RKO (cell line): ENCODE measurements at regions not wholly inside any gene's neighbourhood (a gene's known extent, or its start where the extent isn't known, plus 50 kb on each side); places are given as distances from the start of the nearest gene placed in this dataset.

Experiments used
- DNase-seq: peaks from one replicate; pipeline ENCODE4 v3.0.0-alpha.2; 2016; ENCODE audit warnings: low spot score

DNA sequence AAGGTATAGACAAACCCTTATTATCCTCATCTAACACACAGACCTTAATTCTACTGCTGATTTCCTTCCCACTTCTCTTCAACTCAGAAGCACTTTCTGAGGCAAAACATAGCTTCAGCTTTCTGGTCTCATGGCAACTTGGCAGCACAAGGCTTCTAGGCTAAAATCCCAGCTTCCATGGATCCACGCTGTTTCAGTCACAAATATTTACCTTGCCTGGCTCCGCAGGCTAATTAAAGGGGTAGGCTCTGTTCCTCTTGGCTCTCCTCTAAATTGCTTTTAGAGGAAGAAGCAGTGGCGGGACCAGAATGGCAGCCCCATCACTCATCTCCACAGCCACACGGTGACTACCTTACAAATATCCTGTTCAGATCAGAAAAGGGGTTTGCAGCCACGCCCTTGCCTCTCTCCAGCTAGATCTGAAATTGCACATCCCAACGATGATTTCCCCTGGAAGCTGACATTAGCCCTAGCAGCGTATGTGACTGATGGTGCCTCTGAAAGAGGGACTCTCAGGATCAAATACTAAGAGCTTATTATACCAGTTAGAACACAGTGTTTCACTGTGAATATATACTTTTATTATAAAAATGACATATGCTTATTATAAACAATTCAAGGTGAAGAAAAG lies 221.5 kb upstream of the NUDT4 start:
- no peak for DNase-seq

DNA sequence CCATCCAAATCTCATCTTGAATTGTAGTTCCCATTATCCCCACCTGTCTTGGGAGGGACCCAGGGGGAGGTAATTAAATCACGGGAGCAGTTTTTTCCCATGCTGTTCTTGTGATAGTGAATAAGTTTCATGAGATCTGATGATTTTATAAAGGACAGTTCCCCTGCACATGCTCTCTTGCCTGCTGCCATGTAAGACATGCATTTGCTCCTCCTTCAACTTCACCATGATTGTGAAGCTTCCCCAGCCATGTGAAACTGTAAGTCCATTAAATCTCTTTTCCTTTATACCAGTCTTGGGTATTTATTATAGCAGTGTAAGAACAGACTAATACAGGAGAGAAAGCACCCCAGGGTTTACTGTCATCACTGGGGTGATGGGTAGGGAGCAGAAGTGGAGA lies 220.4 kb upstream of the NUDT4 start:
- DNase-seq: no peak

DNA sequence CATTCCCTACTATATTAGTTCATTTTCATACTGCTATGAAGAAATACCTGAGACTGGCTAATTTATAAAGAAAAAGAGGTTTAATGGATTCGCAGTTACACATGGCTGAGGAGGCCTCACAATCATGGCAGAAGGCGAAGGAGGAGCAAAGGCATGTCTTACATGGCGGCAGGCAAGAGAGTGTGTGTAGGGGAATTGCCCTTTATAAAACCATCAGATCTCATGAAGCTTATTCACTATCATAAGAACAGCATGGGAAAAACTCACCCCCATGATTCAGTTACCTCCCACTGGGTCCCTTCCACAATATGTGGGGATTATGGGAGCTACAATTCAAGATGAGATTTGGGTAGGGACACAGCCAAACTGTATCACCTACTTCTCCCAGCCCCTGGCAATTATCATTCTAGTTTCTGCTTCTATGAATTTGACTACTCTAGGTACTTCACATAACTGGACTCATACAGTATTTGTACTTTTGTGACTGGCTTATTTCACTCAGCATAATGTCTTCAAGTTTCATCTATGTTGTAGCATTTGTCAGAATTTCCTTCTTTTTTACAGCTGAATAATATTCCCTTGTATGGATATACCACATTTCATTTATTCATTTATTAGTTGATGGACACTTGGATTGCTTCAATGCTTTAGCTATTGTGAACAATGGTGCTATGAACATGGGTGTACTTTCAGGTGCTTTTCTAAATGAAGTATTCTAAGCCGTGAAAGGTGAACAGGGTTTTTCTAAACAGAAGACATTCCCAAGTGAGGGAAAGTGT lies 219.5 kb upstream of the NUDT4 start:
- no peak for DNase-seq

GRCh38 chr12:93163260-93164036 lies 214.3 kb upstream of the NUDT4 start:
- DNase-seq: peak; percentile 28

DNA sequence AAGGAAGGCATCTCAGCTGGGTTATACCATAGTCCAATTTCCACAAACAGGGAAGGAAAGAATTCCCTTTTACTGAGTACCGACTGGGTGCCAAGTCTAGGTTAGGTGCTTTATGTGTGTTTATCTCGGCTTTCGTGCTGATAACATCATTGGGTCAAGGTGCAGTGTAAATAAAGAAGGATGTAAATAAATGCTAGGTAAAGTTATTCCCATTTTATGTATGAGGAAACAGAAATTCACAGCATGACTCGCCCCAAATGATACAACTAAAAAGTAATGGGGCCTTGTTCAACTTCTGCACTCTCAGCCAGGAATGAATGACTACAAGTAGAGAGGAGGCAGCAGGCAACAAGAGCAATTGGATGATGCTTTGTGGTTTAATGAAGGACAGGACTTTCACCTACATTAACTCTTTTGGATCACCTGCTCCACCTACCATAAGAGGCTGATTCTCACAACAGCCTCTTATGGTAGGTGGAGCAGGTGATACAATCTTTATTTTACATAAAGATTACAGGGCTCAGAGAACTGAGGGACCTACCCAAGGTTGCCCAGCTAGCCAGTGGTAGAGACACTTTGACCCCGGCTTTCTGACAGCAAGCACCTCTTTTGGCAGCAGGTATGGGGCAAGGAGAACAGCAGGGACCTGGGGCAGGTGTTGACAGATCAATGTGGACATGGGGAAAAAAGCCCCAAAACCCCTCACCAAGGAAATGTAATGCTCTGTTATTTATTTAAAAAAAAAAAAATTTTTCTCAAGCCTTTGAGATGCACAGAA lies 213.4 kb upstream of the NUDT4 start:
- no peak for DNase-seq

GRCh38 chr12:93165384-93165932 lies 212.3 kb upstream of the NUDT4 start:
- DNase-seq: no peak

GRCh38 chr12:93166541-93167307 lies 211.0 kb upstream of the NUDT4 start:
- DNase-seq: no peak

GRCh38 chr12:93167331-93167730 lies 210.4 kb upstream of the NUDT4 start:
- no peak for DNase-seq

DNA sequence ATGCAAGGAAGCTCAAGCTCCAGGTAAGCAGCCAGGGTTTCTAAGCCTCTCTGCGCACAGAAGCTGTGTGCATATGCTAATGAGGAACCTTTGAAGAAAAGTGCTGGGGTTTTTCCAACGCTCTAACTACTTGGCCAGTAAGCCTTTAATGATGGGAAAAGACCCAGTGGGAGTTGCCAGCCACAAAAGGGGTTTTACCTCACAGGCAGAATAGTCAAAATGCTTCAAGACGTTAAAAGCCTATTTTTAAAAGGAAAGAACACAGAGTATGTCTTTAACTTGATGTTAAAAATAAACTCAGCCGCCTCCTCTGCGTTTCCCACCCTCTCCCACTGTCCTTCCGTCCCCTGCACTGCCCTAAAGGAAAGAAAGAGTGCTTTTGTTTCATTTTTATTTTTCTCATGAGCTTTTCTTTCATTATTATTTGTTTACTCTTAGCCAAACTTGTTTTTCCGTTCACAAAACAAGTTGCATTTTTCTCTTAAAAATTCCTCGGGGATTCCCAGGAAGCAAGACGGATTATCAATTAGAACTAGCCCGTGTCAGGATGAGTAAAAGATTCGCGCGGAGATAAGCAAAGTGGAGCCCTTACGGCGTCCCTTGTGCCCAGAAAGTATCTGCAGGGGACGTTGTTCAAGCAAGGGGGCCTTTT lies 209.8 kb upstream of the NUDT4 start:
- DNase-seq: no peak

DNA sequence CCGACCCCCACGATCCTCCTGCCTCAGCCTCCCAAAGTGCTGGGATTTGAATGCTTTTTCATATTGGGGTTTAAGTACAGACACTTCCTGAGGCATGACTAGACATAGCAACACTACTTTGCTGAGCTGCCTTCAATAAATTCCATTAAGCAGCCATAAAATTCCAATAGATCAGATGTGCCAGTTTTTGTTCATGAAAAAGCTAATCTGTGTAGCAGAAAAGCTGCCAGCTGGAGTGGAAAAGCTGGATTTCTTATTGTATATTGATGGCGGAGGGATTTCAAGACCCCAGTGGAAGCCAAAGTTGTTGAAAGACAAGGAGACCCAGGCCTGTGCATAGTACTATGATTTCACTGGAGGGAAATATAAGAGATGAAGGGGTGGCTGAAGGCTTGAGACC lies 209.0 kb upstream of the NUDT4 start:
- DNase-seq: no peak

DNA sequence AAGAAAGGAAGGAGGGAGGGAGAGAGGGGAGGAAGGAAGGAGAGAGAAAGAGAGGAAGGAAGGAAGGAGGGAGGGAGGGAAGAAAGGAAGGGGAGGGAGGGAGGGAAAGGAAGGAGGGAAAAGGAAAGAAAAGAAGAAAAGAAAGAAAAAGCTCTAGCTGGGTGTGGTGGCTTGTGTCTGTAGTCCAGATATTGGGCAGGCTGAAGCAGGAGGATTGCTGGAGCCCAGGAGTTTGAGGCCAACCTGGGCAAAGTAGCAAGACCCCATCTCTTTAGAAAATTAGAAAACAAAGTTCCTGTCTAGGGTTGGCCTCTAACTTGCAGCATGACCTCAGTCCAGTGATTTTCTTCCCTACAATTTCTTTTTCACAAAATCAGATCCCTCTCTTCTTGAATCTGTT lies 208.2 kb upstream of the NUDT4 start:
- no peak for DNase-seq

DNA sequence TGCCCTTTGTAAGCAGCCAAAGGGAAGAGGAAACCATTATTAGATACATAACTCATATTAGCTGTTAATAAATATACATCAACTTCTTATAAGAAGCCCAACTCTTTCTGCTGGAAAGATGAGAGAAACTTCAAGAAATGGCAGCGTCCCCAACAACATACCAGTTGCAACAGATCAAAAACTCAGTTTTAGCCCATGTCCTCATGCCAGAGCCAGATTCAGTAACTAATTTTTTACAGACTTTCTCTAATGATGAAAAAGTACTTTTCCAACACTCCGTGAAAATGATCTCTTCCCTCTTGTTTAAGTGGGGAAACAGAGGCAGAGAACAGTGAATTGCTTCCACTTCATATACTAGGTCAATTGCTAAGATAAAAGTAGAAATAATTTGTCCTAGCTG lies 206.8 kb upstream of the NUDT4 start:
- no peak for DNase-seq

GRCh38 chr12:93173178-93173957 lies 204.4 kb upstream of the NUDT4 start:
- no peak for DNase-seq

- no peak for DNase-seq
Observed at GRCh38 chr12:93174048-93174447, 203.7 kb upstream of the NUDT4 start.

DNA sequence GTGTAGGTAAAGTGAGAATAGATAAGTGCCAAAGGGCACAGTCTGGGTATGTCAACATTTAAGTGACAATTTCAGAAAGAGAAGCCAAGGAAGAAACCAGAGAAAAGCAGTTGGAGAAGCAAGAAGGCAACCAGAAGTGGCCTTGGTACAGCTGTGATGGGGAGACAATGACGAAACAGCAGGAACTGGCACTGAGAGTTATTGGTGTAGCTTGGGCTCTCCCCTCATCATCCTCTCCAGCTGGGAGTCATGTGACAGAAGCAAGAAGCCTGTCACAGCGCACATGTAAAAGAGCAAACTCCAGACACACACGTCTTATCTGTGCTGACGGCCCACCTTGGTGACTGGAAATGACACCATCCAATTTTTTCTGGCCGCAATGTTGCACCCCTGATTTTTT lies 203.3 kb upstream of the NUDT4 start:
- no peak for DNase-seq

DNA sequence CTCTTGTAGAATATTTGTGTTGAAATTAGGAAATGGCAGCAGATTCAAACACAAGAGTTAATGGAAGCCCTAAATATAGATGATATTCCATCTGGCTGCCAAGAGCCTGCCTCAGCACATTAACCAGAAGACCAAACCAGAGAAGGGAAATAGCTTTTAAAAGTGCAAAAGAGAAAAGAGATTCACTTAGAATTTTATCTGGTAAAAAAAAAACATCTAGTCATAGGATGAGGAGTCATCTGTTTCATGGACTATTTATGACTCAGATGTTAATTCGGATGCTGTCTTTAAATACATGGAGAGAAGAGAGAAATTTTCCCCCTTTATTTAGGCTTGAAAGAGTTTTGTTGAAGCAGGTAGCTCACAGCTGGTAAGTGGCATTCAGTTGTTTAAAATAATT lies 201.6 kb upstream of the NUDT4 start:
- DNase-seq: peak; percentile 8

- DNase-seq: no peak
Observed at GRCh38 chr12:93176610-93177126, 201.1 kb upstream of the NUDT4 start.

DNA sequence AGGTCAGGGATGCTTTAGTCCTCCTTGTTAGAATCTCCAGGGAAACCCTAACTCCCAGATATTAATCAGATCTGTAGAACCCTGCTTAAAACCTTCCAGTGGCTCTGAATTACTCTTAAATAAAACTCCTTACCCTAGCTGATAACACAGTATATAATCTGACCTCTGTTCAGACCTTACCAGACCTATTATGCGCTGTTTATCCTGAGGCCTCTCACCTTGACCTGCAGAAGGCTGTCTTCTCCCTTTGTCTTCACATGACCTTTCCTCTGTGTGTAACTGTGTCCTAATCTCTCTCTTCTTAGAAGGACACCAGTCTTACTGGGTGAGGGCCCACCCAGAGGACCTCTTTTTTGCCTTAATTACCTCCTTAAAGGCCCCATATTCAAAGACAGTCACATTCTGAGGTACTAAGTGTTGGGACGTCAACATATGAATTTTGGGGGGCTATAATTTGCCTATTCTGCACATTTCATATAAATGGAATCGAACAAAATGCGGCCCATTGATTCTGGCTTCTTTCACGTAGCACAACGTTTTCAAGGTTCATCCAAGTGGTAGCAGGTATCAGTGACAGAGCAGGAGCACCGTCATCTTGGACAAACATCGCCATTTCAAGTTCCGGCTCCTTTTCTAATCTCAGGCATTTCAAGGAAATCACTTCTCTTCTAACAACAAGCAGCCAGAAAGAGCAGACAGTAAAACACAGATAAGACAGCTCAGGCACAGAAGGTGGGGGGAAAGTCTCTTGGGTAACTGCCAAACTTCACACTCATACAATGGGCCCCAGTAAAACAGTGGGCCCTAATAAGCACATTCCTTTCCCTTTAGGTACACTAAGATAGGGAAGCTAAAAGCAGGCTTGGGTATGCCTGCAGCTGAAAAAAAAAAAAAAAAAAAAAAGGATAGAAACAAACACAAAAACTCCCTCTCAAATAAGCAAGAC lies 200.2 kb upstream of the NUDT4 start:
- DNase-seq: no peak
